Endothelial cell of umbilical vein (primary cell): ENCODE measurements at regions not wholly inside any gene's neighbourhood (a gene's known extent, or its start where the extent isn't known, plus 50 kb on each side); places are given as distances from the start of the nearest gene placed in this dataset.

Source experiments
- BruUV-seq: library from RNA; stranded (reverse); fragments of 400-500 nt; replicated peaks from 2 replicates; lab custom pipeline; 2021; lab: Mats Ljungman, UMichigan
- CTCF ChIA-PET: fragments of 300-600, 350-600 bp; sonication (Branson Sonifier 250); formaldehyde crosslinking; loops from one replicate; lab custom pipeline; 2021; ENCODE audit warnings: antibody characterized with exemption, inconsistent platforms; lab: Charles Lee
- POLR2A ChIA-PET: fragments of 300-600, 350-600 bp; sonication (Branson Sonifier 250); formaldehyde crosslinking; loops from one replicate; lab custom pipeline; 2021; ENCODE audit warnings: antibody characterized with exemption, inconsistent platforms; lab: Charles Lee
- DNase-seq: peaks from one replicate; pipeline ENCODE4 v3.0.0-alpha.2; 2011; ENCODE audit warnings: low read depth, low spot score
- FAIRE-seq: peaks from 2 replicates; lab custom pipeline; 2011; peaks lifted over from hg19 to GRCh38; lab: Jason Lieb, UNC
- H2AFZ ChIP-seq: 2 replicates; pipeline ENCODE4 v1.6.0; 2012; ENCODE audit warnings: low read depth, low read length, control low read depth, inconsistent platforms
- H3K27ac ChIP-seq: 2 replicates; pipeline ENCODE4 v1.5.1; 2011; ENCODE audit warnings: low read depth, mild to moderate bottlenecking, control low read depth, low read length, moderate library complexity; ENCODE audit not compliant: insufficient read depth
- H3K27me3 ChIP-seq, 2 experiments: 2 replicates each; pipeline versions ENCODE4 v1.6.0 to v1.6.1; 2011; ENCODE audit warnings: low read length in 2 of 2, mixed read lengths in 1 of 2; ENCODE audit not compliant: control insufficient read depth in 2 of 2, insufficient read depth in 2 of 2
- H3K36me3 ChIP-seq, 2 experiments: 2 replicates in 1 of 2; 3 replicates in 1 of 2; pipeline ENCODE4 v1.5.1; 2011; ENCODE audit warnings: low read length in 2 of 2, mild to moderate bottlenecking in 1 of 2, moderate library complexity in 1 of 2; ENCODE audit not compliant: control insufficient read depth in 2 of 2, insufficient read depth in 2 of 2; ENCODE audit errors: extremely low read depth in 1 of 2
- H3K4me1 ChIP-seq: 3 replicates; pipeline ENCODE4 v1.5.1; 2011; ENCODE audit warnings: mild to moderate bottlenecking, low read length; ENCODE audit not compliant: control insufficient read depth, insufficient read depth; ENCODE audit errors: extremely low read depth
- H3K4me2 ChIP-seq: 2 replicates; pipeline ENCODE4 v1.6.1; 2011; ENCODE audit warnings: low read length, control low read depth, mixed read lengths; ENCODE audit not compliant: insufficient read depth
- H3K4me3 ChIP-seq, 3 experiments: fragments of 200-600 bp in 1 of 3; sonication (generic), shearing (Covaris generic) in 1 of 3; replicated peaks in 1 of 3; 2 replicates each; pipeline ENCODE4 v1.5.1; 2011 to 2016; ENCODE audit warnings: control low read depth in 3 of 3, low read length in 3 of 3, mild to moderate bottlenecking in 2 of 3, inconsistent platforms in 1 of 3, low read depth in 1 of 3, moderate library complexity in 1 of 3; ENCODE audit not compliant: insufficient read depth in 1 of 3
- H3K79me2 ChIP-seq: 2 replicates; pipeline ENCODE4 v1.6.0; 2012; ENCODE audit warnings: low read length, inconsistent platforms; ENCODE audit not compliant: control insufficient read depth, insufficient read depth
- H3K9ac ChIP-seq: replicated peaks from 2 replicates; pipeline ENCODE3; 2011; ENCODE audit warnings: low read length, control low read depth; ENCODE audit not compliant: insufficient read depth; ENCODE audit errors: extremely low read depth
- H3K9me1 ChIP-seq: replicated peaks from 3 replicates; pipeline ENCODE4 v1.6.0; 2011; ENCODE audit warnings: mild to moderate bottlenecking, low read length; ENCODE audit not compliant: control insufficient read depth, insufficient read depth; ENCODE audit errors: extremely low read depth
- H3K9me3 ChIP-seq: replicated peaks from 2 replicates; pipeline ENCODE4 v1.5.1; 2012; ENCODE audit warnings: low read length, inconsistent platforms; ENCODE audit not compliant: control insufficient read depth, insufficient read depth
- H4K20me1 ChIP-seq: replicated peaks from 2 replicates; pipeline ENCODE3; 2011; ENCODE audit warnings: mild to moderate bottlenecking, low read length; ENCODE audit not compliant: control insufficient read depth, insufficient read depth; ENCODE audit errors: extremely low read depth
- CTCF ChIP-seq, 2 donors: IDR thresholded peaks; 1 replicate in 1 of 2; 2 replicates in 1 of 2; pipeline ENCODE4 v1.5.1; 2011; ENCODE audit warnings: low read length in 2 of 2, mild to moderate bottlenecking in 2 of 2, moderate library complexity in 2 of 2, control low read depth in 1 of 2, inconsistent platforms in 1 of 2, low read depth in 1 of 2; ENCODE audit not compliant: insufficient read depth in 1 of 2; ENCODE audit errors: extremely low read depth in 1 of 2
- EZH2 ChIP-seq: IDR thresholded peaks from 2 replicates; pipeline ENCODE4 v1.6.1; 2012; ENCODE audit warnings: borderline replicate concordance, low read depth, mild to moderate bottlenecking, moderate library complexity, low read length, inconsistent platforms; ENCODE audit not compliant: severe bottlenecking
- FOS ChIP-seq: IDR thresholded peaks from 2 replicates; pipeline ENCODE4 v1.6.1; 2011; ENCODE audit warnings: mild to moderate bottlenecking, low read length, moderate library complexity, borderline replicate concordance; ENCODE audit not compliant: insufficient read depth
- GATA2 ChIP-seq: IDR thresholded peaks from 2 replicates; pipeline ENCODE4 v1.7.0; 2011; ENCODE audit warnings: low read depth, mild to moderate bottlenecking, moderate library complexity, mixed read lengths, low read length; ENCODE audit not compliant: insufficient read length, insufficient read depth
- JUN ChIP-seq: IDR thresholded peaks from 2 replicates; pipeline ENCODE4 v1.6.1; 2011; ENCODE audit warnings: borderline replicate concordance, low read depth; ENCODE audit not compliant: insufficient read length, insufficient read depth
- MAX ChIP-seq: IDR thresholded peaks from 2 replicates; pipeline ENCODE4 v1.6.1; 2011; ENCODE audit not compliant: insufficient read depth, insufficient read length
- MYC ChIP-seq: IDR thresholded peaks from one replicate; pipeline ENCODE4 v1.6.1; 2011; ENCODE audit warnings: mild to moderate bottlenecking, low read depth, low read length
- POLR2A ChIP-seq: IDR thresholded peaks from 2 replicates; pipeline ENCODE4 v1.6.1; 2012; ENCODE audit warnings: low read depth, mild to moderate bottlenecking, control low read depth, low read length
- POLR2AphosphoS5 ChIP-seq: IDR thresholded peaks from 2 replicates; pipeline ENCODE4 v1.6.1; 2012; ENCODE audit warnings: low read depth, mild to moderate bottlenecking, control low read depth, low read length, moderate library complexity; ENCODE audit not compliant: insufficient read depth
- dilution Hi-C: fragments of 300-500 bp; cut with MboI; formaldehyde crosslinking; loops from one replicate; pipeline ENCODE4 v1.15.0; 2019; ENCODE audit warnings: low sequenced_read_pairs; ENCODE audit not compliant: extremely low pct_ligation_motif_present
- intact Hi-C: fragments of 100-400 bp; cut with micrococcal nuclease; formaldehyde crosslinking; loops from one replicate; pipeline ENCODE4 v1.10.0; 2022

GRCh38 chr9:82438581-82438980 is 450.0 kb downstream of the SPATA31D1 start:
- Histone ChIP-seq H3K4me1 (no peaks in the 10 kb centered on the region), H2AFZ (no peak overlapping the region), H3K4me2 (no peak overlapping the region), H3K79me2 (no peaks in the 10 kb centered on the region), H3K9ac (no peak overlapping the region), H4K20me1 (no peaks in the 10 kb centered on the region), H3K9me1 (no peaks in the 10 kb centered on the region), H3K4me3 (no peak overlapping the region), H3K27me3 (no peaks in the 10 kb centered on the region), H3K27ac (no peak overlapping the region), H3K36me3 (no peaks in the 10 kb centered on the region), H3K9me3 (peaks cover 2% of the 10 kb centered on the region)
- intact Hi-C loops: no loop called here
- POLR2A ChIA-PET: no interaction called here
- CTCF ChIA-PET: no interaction called here
- TF ChIP-seq POLR2AphosphoS5 (no peak), FOS (no peak), EZH2 (no peak), POLR2A (no peak), JUN (no peak), MYC (no peak), MAX (no peak), GATA2 (no peak), CTCF (IDR thresholded peaks at IDR 0.05; ENCODE audit: extremely low read depth in 1 of 2, insufficient read depth in 1 of 2, low read depth in 1 of 2, low read length in 2 of 2) (no peak)
- FAIRE-seq (no peak), DNase-seq (no peak)
- dilution Hi-C loops: no loop called here
- no TSS peak for BruUV-seq
